ENCODE measurements at regions not wholly inside any gene's neighbourhood (a gene's known extent, or its start where the extent isn't known, plus 50 kb on each side); places are given as distances from the start of the nearest gene placed in this dataset.

GRCh38 chr3:170799009-170799408 is 71.0 kb downstream of the RPL22L1 start:
- no peak overlapping the region for H3K4me3 ChIP-seq (ENCODE audit: low read depth, low read length)
- TF ChIP-seq, protein P1, sequence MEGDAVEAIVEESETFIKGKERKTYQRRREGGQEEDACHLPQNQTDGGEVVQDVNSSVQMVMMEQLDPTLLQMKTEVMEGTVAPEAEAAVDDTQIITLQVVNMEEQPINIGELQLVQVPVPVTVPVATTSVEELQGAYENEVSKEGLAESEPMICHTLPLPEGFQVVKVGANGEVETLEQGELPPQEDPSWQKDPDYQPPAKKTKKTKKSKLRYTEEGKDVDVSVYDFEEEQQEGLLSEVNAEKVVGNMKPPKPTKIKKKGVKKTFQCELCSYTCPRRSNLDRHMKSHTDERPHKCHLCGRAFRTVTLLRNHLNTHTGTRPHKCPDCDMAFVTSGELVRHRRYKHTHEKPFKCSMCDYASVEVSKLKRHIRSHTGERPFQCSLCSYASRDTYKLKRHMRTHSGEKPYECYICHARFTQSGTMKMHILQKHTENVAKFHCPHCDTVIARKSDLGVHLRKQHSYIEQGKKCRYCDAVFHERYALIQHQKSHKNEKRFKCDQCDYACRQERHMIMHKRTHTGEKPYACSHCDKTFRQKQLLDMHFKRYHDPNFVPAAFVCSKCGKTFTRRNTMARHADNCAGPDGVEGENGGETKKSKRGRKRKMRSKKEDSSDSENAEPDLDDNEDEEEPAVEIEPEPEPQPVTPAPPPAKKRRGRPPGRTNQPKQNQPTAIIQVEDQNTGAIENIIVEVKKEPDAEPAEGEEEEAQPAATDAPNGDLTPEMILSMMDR (IDR thresholded peaks at IDR 0.05; ENCODE audit: borderline replicate concordance, insufficient read depth, low read depth, low read length) = no peak

GRCh38 chr3:170797685-170798084 is 72.3 kb downstream of the RPL22L1 start:
- no peak overlapping the region for H3K4me3 ChIP-seq (ENCODE audit: low read depth, low read length)
- TF ChIP-seq, protein P1 (IDR thresholded peaks at IDR 0.05; ENCODE audit: borderline replicate concordance, insufficient read depth, low read depth, low read length) = no peak

DNA sequence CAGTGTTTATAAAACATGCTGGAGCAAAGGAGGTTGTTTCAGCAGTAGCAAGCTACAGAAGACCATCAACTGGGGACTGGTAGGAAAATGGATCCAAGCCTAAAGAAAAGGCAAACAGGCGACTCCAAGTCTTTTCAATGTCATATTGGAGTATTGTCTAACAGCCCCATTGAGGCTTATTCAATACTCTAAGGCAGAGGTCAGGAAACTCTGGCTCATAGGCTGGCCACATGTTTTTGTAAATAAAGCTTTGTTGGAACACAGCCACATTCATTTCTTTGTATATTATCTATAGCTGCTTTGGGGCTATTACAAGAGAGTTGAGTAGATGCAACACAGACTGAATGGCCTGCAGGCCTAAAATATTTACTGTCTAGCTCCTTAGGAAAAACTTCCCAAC is 77.5 kb downstream of the RPL22L1 start:
- no peak overlapping the region for H3K4me3 ChIP-seq (ENCODE audit: low read depth, low read length)
- TF ChIP-seq, protein P1 (IDR thresholded peaks at IDR 0.05; ENCODE audit: borderline replicate concordance, insufficient read depth, low read depth, low read length) = no peak

GRCh38 chr3:170790647-170791046 is 79.3 kb downstream of the RPL22L1 start:
- no peak overlapping the region for H3K4me3 ChIP-seq (ENCODE audit: low read depth, low read length)
- TF ChIP-seq, protein P1 (IDR thresholded peaks at IDR 0.05; ENCODE audit: borderline replicate concordance, insufficient read depth, low read depth, low read length) = no peak

GRCh38 chr3:170787464-170787863 is 82.5 kb downstream of the RPL22L1 start:
- H3K4me3 ChIP-seq (ENCODE audit: low read depth, low read length) = no peak overlapping the region
- TF ChIP-seq, protein P1 (IDR thresholded peaks at IDR 0.05; ENCODE audit: borderline replicate concordance, insufficient read depth, low read depth, low read length) = no peak

DNA sequence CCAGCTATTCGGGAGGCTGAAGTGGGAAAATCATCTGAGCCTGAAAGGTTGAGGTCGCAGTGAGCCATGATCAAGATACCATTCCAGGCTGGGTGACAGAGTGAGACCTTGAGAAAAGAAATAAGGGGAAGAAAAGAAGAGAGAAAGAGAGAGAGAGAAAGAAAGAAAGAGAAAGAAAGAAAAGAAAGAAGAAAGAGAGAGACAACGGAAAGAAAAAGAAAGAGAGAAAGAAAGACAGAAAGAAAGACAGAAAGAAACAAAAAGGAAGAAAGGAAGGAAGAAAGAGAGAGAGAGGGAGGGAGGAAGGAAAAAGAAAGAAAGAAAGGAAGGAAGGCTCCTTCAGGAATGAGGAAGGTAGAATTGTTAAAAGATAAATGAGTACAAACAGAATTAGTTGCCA is 84.5 kb downstream of the RPL22L1 start:
- no peak overlapping the region for H3K4me3 ChIP-seq (ENCODE audit: low read depth, low read length)
- TF ChIP-seq, protein P1 (IDR thresholded peaks at IDR 0.05; ENCODE audit: borderline replicate concordance, insufficient read depth, low read depth, low read length) = no peak

- TF ChIP-seq, protein P1 (IDR thresholded peaks at IDR 0.05; ENCODE audit: borderline replicate concordance, insufficient read depth, low read depth, low read length) = no peak
Measured at GRCh38 chr3:170784406-170784805, 85.6 kb downstream of the RPL22L1 start.

More at GRCh38 chr3:170784406-170784805, 85.6 kb downstream of the RPL22L1 start:
- no peak overlapping the region for H3K4me3 ChIP-seq (ENCODE audit: low read depth, low read length)
